GM21717 (cell line): ENCODE measurements at regions not wholly inside any gene's neighbourhood (a gene's known extent, or its start where the extent isn't known, plus 50 kb on each side); places are given as distances from the start of the nearest gene placed in this dataset.

Source experiments
- ATAC-seq: cut with Tn5 transposase; IDR thresholded peaks from one replicate; pipeline ENCODE4 v1.9.1; 2021; ENCODE audit warnings: mild to moderate bottlenecking, moderate library complexity; ENCODE audit not compliant: unreplicated experiment

DNA sequence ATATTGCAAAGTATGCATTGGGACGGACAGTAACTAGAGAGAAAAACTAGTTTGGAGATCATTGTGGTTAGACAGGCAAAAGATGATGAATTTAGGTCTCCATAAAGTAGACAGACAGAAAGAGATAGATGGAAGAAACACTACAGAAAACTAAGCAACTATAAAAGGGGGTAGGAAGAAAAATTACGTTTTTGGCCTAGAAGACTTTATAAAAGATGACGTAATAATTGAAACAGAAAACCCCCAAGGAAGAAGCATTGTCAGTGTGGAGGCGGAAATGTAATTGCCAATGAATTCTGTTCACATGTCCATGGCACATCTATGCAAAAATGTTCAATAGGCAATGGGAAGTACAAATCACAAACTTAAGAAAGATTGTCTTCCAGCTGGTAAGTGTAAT, 1211.5 kb upstream of the ZEB2 start:
- no peak for ATAC-seq

- no peak for ATAC-seq
These were observed 1210.3 kb upstream of the ZEB2 start for GRCh38 chr2:145729993-145730770.

DNA sequence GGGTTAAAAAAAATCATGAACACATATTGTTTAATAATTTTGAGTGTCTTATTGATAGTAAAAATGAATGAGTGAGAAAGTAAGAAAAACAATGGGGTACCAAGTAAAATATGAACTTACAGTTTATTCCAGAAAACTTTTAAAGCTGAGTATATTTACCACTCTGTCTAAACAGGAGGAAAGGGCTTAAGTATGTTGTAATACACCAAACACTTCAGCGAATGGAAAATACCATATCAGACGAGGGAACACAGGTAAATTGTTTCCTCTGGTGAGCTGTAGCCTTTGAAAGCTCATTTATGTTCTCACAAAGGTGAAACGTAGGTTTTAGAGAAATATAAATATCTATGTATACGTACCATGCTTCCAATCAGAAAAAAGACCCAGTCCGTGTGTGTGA, 1209.6 kb upstream of the ZEB2 start:
- ATAC-seq, result no peak

GRCh38 chr2:145728511-145728910, 1208.6 kb upstream of the ZEB2 start:
- no peak for ATAC-seq

DNA sequence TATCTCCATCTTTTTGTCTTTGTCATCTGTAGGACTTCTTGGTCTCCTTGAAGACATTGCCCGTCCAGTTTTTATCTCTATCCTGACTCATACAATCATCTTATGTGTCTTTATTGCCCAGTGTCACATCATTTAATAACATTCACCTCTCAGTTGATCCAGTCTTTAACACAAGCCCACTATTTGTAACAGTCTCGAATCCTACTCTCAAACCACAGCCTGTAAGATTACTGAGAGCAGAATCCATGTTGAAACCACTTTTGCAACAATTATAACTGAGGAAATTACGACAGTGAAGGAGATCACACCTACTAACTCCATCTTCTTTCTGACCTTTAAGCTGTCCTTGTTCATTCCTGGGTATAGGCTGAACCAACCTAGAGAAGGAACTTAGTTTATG, 1206.0 kb upstream of the ZEB2 start:
- no peak for ATAC-seq

- ATAC-seq, result no peak
These were observed 1204.5 kb upstream of the ZEB2 start for GRCh38 chr2:145724311-145724898.

DNA sequence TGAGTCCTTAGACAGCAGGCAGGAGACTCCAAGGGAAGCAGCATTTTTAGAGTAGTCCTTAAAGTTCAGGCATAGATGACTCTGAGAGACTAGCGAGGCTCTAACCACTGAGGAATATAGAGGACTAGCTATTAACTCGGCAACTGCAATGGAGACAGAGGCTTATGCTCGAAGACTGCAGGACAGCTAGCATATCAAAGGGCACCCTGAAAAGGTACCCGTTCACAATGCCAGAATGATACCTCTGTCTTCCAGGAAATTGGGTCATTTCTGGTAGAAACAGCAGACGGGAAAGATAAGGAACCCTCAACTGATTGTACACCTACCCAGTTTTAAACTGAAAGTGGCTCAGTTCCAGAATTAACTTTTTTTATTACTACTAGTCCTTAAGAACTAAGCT, 1204.0 kb upstream of the ZEB2 start:
- ATAC-seq, result no peak

DNA sequence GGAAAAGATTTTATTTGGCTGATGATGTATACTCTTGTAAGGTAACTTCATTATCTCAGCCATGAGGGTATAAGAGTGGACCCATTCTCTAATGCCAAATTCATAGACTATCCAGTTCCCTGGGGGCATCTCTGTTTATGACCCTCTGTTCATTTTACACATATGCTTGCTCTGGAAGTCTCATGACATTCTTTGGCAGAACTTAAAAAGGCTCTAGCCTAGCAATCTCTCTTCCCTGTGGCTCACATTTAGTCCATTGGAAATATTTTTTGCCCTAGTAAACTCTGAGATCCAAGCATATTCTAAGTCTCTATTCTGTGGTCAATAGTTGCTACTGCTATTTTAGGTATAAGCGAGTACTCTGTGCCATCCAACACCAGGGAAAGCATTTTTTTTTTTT, 1201.8 kb upstream of the ZEB2 start:
- no peak for ATAC-seq

GRCh38 chr2:145715601-145716000, 1195.7 kb upstream of the ZEB2 start:
- no peak for ATAC-seq

- ATAC-seq, result no peak
These were observed 1190.4 kb upstream of the ZEB2 start for GRCh38 chr2:145710303-145710702.

DNA sequence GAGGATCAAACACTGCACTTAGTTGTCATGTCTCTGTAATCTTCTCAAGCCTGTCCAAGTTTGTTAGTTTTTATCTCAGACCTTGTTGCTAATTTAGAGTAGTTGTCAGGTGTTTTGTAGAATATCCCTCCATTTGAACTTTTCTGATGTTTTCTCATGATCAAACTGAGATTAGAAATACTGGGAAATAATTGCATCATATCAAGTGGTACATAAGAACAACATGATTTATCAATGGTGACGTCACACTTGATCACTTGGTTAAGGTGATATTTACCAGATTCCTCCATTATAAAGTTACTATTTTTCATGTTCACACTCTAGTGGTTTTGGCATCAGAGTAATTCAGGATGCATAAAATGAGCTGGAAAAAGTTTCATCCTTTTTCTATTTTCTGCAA, 1182.4 kb upstream of the ZEB2 start:
- ATAC-seq, result no peak

- ATAC-seq, result peak; percentile 86
These were observed 1173.1 kb upstream of the ZEB2 start for GRCh38 chr2:145692971-145693478.

DNA sequence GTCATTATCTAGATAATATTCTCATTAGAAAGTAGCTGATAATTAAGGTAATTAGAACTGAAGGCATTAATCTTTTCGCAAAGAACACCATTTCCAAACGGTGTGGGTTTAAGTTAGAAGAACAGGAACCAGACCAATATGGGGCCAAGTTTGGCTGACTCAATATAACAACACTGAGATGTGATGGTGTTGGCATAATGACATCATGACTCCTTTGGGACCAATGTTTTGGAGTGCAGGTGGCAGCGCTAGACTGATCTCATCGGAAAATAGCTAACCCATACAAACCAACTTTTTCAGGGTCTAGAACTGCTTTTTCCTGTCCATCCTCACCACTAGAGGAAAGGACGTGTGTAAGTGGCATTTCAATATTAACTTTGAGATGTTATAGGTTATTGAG, 1171.7 kb upstream of the ZEB2 start:
- ATAC-seq, result no peak

GRCh38 chr2:145690183-145690778, 1170.4 kb upstream of the ZEB2 start:
- ATAC-seq, result no peak

DNA sequence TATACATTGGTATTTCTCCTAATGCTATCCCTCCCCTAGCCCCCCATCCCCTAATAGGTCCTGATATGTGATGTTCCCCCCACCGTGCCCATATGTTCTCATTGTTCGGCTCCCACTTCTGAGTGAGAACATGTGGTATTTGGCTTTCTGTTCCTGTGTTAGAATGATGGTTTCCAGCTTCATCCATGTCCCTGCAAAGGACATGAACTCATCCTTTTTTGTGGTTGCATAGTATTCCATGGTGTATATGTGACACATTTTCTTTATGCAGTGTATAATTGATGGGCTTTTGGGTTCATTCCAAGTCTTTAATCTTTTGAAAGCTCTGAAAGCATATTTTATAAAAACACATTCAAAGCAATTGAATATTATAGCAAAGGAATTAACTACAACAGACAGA, 1169.4 kb upstream of the ZEB2 start:
- ATAC-seq, result no peak

- ATAC-seq, result no peak
These were observed 1168.2 kb upstream of the ZEB2 start for GRCh38 chr2:145688156-145688555.

DNA sequence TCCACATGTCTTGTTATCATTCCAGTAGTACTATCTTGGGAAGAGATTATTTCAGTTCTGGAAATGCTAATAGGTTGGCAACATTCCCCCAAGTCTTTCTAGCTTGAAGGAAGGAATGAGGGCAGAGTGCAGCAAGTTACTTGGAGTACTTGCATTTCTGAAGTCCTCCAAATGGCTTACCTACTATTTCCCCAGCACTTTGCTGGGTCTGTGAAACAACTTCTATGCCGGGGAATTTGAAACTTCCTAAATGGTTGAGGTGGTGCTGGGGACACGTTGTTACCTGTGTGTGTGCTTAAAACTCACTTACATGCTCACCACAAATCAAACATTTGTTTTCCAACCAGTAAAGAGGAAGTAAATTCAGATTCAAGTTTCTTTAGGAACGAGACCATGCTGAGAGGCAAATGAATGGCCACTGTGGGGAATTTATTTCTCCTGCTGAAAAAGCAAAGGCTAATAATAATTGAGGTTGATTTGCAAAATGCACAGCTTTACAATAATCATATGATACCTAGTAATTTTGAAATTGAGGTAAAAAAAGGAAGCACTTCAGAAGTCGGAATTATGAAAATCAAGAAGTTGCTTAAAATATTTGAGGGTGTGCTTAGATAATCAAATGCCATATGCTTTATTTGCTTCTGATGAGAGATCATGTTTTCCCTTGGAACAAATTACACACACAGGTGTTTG, 1167.7 kb upstream of the ZEB2 start:
- no peak for ATAC-seq

DNA sequence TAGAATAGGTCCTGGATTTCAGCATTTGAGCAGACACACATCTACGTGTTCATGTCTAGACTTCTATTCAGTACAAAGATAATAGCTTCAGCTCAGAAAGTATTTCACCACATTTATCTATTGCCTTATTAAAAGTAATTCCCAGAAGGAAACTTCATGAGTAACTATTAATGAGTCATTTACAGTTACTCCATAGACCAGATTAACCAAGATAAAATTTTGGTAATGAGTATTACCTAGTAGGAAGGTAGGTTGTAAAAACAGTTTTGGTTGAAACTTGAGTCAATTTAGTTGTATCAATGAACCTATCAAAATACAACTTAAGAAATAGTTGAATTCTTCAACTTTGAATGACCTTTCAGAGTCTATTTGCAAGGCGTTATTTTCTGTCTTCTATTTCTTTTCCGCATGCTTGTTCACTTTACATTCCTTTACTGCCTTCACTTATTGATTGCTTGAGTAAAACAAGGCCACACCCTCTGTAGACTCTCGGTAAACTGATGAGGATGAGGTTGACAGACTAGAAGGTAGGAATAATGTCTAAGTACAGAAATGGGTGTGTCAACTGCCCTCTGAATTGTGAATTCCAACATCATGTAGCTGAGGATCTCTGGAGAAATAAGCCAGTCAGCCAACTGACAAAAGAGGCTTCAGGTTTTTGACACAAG, 1165.6 kb upstream of the ZEB2 start:
- no peak for ATAC-seq

GRCh38 chr2:145682546-145683157, 1162.7 kb upstream of the ZEB2 start:
- ATAC-seq, result no peak

DNA sequence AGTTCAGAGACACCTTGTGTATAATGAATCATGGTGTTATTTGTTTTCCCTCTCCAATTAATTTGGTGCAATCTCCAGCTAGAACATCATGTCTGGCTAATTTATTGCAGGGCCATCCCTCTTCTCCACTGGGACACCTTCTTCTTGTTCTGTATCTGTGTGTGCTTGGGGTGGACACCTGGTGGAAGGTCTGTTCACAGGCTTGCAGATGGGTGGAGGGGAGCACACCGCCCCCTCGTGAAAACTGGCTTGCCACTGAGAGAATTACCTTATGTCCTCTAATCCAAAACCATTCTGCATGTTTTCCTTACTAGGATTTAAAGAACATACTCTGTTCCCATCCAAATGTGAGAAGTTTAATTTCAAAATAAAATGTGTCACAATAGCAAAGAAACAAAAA, 1160.4 kb upstream of the ZEB2 start:
- no peak for ATAC-seq

DNA sequence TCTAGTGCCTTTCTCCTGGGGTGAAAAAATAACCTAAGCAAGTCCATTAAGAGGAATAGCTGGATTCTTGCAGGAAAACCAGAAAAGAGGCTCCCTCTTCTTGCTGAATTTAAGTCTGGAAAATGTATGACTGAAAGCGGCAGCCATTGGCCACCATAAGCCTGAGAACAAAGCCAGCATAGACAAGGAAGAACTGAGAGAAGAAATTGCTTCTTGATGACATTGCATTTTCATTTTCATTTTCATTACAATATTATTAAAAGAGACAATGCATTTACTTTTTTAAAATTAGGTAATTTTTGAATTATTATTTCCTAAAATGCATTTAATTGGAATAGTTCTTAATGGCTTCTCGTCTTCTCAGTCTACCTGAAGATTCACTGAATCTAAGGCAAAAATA, 1157.5 kb upstream of the ZEB2 start:
- no peak for ATAC-seq
